AG04449 (cell line): ENCODE measurements at regions not wholly inside any gene's neighbourhood (a gene's known extent, or its start where the extent isn't known, plus 50 kb on each side); places are given as distances from the start of the nearest gene placed in this dataset.

Source experiments
- CTCF ChIA-PET: fragments of 350-600 bp; formaldehyde crosslinking; extraction: SDS; loops from one replicate; lab custom pipeline; 2021; ENCODE audit warnings: antibody characterized with exemption; lab: Yijun Ruan, JAX
- POLR2A ChIA-PET: fragments of 400-600, 350-600 bp; formaldehyde crosslinking; extraction: SDS; loops from one replicate; lab custom pipeline; 2020; ENCODE audit warnings: antibody characterized with exemption, inconsistent platforms; lab: Yijun Ruan, JAX
- DNase-seq: peaks from one replicate; pipeline ENCODE4 v3.0.0-alpha.2; 2010; ENCODE audit warnings: low read depth, low spot score
- H3K4me3 ChIP-seq: 2 replicates; pipeline ENCODE4 v1.5.1; 2011; ENCODE audit warnings: low read depth, mild to moderate bottlenecking, control low read depth, low read length
- CTCF ChIP-seq: IDR thresholded peaks from one replicate; pipeline ENCODE4 v1.5.1; 2011; ENCODE audit warnings: mild to moderate bottlenecking, moderate library complexity, low read length, control low read depth, inconsistent platforms; ENCODE audit not compliant: insufficient read depth; ENCODE audit errors: missing control alignments

DNA sequence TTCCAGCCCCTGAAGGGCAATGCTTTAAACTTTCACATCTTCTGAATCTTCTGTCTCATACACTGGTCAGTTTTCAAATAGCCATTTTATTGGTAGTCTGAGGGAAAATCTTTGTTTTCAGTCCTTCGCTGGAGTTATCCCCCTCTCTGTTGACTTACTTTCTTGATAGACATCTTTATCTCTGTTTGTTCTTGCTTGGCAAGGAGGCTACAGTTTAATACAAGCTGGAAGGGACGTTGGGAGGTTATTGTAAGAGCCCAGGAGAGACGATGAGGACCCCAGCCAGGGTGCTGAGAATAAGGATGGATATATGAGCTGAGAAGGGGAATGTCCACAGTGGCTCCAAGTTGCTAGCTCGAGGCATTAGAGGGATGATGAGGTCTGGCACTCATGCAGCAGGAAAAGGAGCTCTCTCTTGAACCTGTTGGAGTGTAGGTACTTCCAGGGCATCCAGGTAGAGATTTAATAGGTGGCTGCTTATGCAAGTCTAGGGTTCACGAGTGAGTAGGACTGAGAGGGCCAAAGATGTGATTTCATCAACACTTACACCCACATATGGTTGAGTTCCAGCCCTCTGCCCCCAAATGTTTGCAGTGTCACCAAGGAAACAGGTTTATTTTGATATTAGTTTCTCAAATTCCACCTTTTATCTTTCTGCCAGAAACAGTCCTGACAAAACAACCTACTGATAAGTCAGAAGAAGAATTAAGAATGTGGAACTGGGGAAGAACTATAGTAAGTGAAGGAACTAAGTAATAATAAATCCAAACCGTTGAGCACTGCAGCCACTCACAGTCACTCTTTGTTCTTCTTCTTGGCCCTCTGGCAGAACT, 237.3 kb upstream of the PROX1 start:
- DNase-seq: no peak
- ChIA-PET POLR2A (no interaction called here), CTCF (no interaction called here)
- TF ChIP-seq CTCF: no peak
- no peak overlapping the region for H3K4me3 ChIP-seq

DNA sequence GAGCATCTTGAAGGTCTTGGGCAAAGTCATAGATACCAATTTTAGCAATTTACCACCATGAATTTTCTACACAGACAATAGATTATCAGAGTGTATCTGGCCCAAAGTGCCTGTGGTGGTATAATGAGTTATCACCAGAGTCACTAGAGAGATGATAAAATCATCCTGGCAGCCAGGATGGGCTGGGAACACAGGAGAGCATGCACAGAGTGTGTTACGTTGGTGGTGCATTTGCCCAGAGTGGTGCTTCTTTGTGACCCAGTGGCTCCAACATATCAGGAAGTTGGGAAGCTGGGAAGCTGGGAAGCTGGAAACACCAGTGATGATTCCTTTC, 236.7 kb upstream of the PROX1 start:
- DNase-seq: no peak
- no peak overlapping the region for H3K4me3 ChIP-seq
- no peak for TF ChIP-seq CTCF
- ChIA-PET POLR2A (no interaction called here), CTCF (no interaction called here)

DNA sequence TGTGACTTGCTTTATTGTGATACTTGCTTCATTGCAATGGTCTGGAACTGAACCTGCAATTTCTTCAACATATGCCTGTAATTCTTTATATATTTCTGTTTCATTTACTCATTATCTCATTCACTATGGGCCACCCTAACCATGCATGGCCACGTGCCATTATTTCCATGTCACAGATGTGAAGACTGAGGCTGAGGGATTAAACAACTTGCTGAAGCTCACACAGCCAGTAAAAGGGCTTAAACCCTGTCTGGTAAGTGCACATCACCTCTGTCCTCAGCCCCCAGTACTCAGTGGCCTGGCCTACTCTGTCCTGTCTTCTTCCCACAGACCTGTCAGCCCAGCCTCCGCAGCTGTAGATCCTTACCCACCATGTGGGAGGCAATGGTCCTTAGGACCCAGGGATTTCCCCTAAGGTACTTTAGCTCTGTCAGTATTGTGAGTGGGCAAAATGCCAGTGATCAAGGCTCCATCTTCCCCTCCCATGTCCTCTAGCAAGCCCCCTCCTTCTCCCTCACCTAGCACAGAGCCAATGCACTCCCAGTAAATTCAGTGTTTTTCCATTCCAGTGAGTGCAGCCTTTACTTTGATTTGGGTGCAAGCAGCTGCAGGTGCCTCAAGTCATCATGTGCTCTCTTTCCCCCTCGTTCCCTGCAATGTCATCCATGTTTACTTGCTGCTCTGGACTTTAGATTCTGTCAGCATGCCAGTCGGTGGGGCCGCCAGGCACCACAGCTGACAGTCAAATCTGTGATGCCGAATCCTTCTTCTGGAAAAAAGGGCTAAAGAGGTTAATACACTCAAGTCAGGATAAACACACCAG, 228.2 kb upstream of the PROX1 start:
- no peak for DNase-seq
- H3K4me3 ChIP-seq: no peak overlapping the region
- TF ChIP-seq CTCF: no peak
- ChIA-PET CTCF (no interaction called here), POLR2A (no interaction called here)

GRCh38 chr1:213761845-213762407, 225.8 kb upstream of the PROX1 start:
- H3K4me3 ChIP-seq: no peak overlapping the region
- DNase-seq: no peak
- ChIA-PET CTCF (no interaction called here), POLR2A (no interaction called here)
- no peak for TF ChIP-seq CTCF

- DNase-seq: no peak
- TF ChIP-seq CTCF: no peak
- no peak overlapping the region for H3K4me3 ChIP-seq
- ChIA-PET CTCF (no interaction called here), POLR2A (no interaction called here)
Measured at GRCh38 chr1:213767683-213768082, 220.1 kb upstream of the PROX1 start.
